ENCODE measurements at regions not wholly inside any gene's neighbourhood (a gene's known extent, or its start where the extent isn't known, plus 50 kb on each side); places are given as distances from the start of the nearest gene placed in this dataset.

DNA sequence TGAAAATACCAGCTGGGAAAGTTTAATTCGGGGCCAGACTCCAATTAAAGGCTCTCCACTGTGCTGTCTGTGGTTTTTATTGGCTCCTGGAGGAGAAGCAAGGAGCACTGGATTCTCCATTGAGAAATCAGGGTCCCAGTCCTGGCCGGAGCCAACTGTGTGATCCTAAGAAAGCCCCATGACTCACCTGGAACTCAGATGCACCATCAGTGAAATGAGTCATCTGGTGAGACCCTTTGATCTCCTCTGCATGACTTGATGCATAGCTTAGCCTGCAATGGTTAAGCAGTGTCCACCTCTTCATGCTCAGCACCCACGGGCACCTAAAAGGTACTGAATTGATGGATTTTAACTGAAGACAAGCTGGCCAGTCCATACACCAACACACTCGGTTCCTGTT lies 119.2 kb upstream of the VCX3B start:
- TF ChIP-seq, protein P1, sequence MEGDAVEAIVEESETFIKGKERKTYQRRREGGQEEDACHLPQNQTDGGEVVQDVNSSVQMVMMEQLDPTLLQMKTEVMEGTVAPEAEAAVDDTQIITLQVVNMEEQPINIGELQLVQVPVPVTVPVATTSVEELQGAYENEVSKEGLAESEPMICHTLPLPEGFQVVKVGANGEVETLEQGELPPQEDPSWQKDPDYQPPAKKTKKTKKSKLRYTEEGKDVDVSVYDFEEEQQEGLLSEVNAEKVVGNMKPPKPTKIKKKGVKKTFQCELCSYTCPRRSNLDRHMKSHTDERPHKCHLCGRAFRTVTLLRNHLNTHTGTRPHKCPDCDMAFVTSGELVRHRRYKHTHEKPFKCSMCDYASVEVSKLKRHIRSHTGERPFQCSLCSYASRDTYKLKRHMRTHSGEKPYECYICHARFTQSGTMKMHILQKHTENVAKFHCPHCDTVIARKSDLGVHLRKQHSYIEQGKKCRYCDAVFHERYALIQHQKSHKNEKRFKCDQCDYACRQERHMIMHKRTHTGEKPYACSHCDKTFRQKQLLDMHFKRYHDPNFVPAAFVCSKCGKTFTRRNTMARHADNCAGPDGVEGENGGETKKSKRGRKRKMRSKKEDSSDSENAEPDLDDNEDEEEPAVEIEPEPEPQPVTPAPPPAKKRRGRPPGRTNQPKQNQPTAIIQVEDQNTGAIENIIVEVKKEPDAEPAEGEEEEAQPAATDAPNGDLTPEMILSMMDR (IDR thresholded peaks at IDR 0.05), result no peak
- TF ChIP-seq POLR2A (IDR thresholded peaks at IDR 0.05) (no peak), POLR2AphosphoS5 (IDR thresholded peaks at IDR 0.05) (no peak)

Measured in gastroesophageal sphincter (tissue), 3 donors.